Body of pancreas (tissue), 4 donors: ENCODE measurements at regions not wholly inside any gene's neighbourhood (a gene's known extent, or its start where the extent isn't known, plus 50 kb on each side); places are given as distances from the start of the nearest gene placed in this dataset.

ENCODE experiments used
- CTCF ChIP-seq, 7 experiments: fragments of 450-650 bp in 4 of 7; fragments of 200-600 bp in 3 of 7; sonication (generic) in 3 of 7; IDR thresholded peaks; one replicate each; pipeline ENCODE4 v1.5.1; 2016 to 2019; ENCODE audit warnings: antibody characterized with exemption in 7 of 7
- POLR2A ChIP-seq, 3 donors: fragments of 450-650 bp; IDR thresholded peaks; one replicate each; pipeline ENCODE4 v1.6.1; 2016; ENCODE audit warnings: antibody characterized with exemption in 3 of 3, mild to moderate bottlenecking in 2 of 3

GRCh38 chr11:110835106-110835505 is 122.9 kb upstream of the ARHGAP20 start:
- TF ChIP-seq CTCF (IDR thresholded peaks at IDR 0.05) (no peak), POLR2A (IDR thresholded peaks at IDR 0.05) (no peak)
